ENCODE measurements at regions not wholly inside any gene's neighbourhood (a gene's known extent, or its start where the extent isn't known, plus 50 kb on each side); places are given as distances from the start of the nearest gene placed in this dataset.

GRCh38 chr7:12103948-12104347, 107.1 kb upstream of the TMEM106B start:
- no peak overlapping the region for H4K91ac ChIP-seq (ENCODE audit: low read length)
- H4K8ac ChIP-seq (ENCODE audit: low read length), result no peak overlapping the region
- no peak overlapping the region for H3K14ac ChIP-seq (ENCODE audit: low read length in 2 of 2)
- H2BK5ac ChIP-seq (ENCODE audit: low read depth, low read length, poor library complexity, severe bottlenecking), result no peak overlapping the region
- no peaks in the 10 kb centered on the region for H3K79me1 ChIP-seq (replicated peaks; ENCODE audit: low read length, poor library complexity, severe bottlenecking)
- DNase-seq, result no peak
- no peak overlapping the region for H3K23ac ChIP-seq (ENCODE audit: low read length in 2 of 2)
- H3K9ac ChIP-seq (ENCODE audit: low read length), result no peak overlapping the region
- no peak overlapping the region for H2BK12ac ChIP-seq (ENCODE audit: low read length in 2 of 2)
- no peak overlapping the region for H3K4me2 ChIP-seq (ENCODE audit: low read length, poor library complexity, severe bottlenecking)
- no peak overlapping the region for H2AFZ ChIP-seq (ENCODE audit: low read depth, low read length)
- H2BK120ac ChIP-seq (ENCODE audit: low read depth, low read length), result no peak overlapping the region
- no peak overlapping the region for H3K4ac ChIP-seq (ENCODE audit: low read depth in 1 of 2, low read length in 2 of 2)
- no peak overlapping the region for H2AK5ac ChIP-seq (ENCODE audit: low read length, severe bottlenecking)
- no peaks in the 10 kb centered on the region for H3K4me1 ChIP-seq (ENCODE audit: control insufficient read depth, insufficient read depth, low read depth, low read length)
- no peak overlapping the region for H2BK15ac ChIP-seq (ENCODE audit: low read depth, poor library complexity, severe bottlenecking)
- H3K27me3 ChIP-seq (ENCODE audit: control insufficient read depth in 1 of 2, insufficient read depth in 1 of 2, low read length in 2 of 2), result no peaks in the 10 kb centered on the region
- no peak overlapping the region for H3K4me3 ChIP-seq (ENCODE audit: insufficient read depth in 1 of 2, low read depth in 1 of 2, low read length in 2 of 2)
- H3K9me3 ChIP-seq (ENCODE audit: control insufficient read depth, low read length), result peaks cover 10% of the 10 kb centered on the region
- H3K36me3 ChIP-seq (ENCODE audit: control insufficient read depth in 1 of 2, insufficient read depth in 2 of 2, low read depth in 1 of 2, low read length in 2 of 2), result no peaks in the 10 kb centered on the region
- H3K27ac ChIP-seq (ENCODE audit: low read length, poor library complexity, severe bottlenecking), result no peak overlapping the region
- no peak overlapping the region for H3K18ac ChIP-seq (ENCODE audit: low read depth in 1 of 2, low read length in 2 of 2)

- Histone ChIP-seq H3K18ac (ENCODE audit: low read depth in 1 of 2, low read length in 2 of 2) (no peak overlapping the region), H2BK120ac (ENCODE audit: low read depth, low read length) (no peak overlapping the region), H3K27me3 (ENCODE audit: control insufficient read depth in 1 of 2, insufficient read depth in 1 of 2, low read length in 2 of 2) (peaks cover 0 to 8% of the 10 kb centered on the region in 2 experiments), H2BK15ac (ENCODE audit: low read depth, poor library complexity, severe bottlenecking) (no peak overlapping the region), H3K79me1 (replicated peaks; ENCODE audit: low read length, poor library complexity, severe bottlenecking) (no peaks in the 10 kb centered on the region), H3K27ac (ENCODE audit: low read length, poor library complexity, severe bottlenecking) (no peak overlapping the region), H3K4me1 (ENCODE audit: control insufficient read depth, insufficient read depth, low read depth, low read length) (peaks cover 7% of the 10 kb centered on the region), H4K91ac (ENCODE audit: low read length) (no peak overlapping the region), H3K9me3 (ENCODE audit: control insufficient read depth, low read length) (no peaks in the 10 kb centered on the region), H3K14ac (ENCODE audit: low read length in 2 of 2) (no peak overlapping the region), H2AK5ac (ENCODE audit: low read length, severe bottlenecking) (no peak overlapping the region), H2BK12ac (ENCODE audit: low read length in 2 of 2) (no peak overlapping the region), H3K4me3 (ENCODE audit: insufficient read depth in 1 of 2, low read depth in 1 of 2, low read length in 2 of 2) (no peak overlapping the region), H3K4me2 (ENCODE audit: low read length, poor library complexity, severe bottlenecking) (no peak overlapping the region), H3K36me3 (ENCODE audit: control insufficient read depth in 1 of 2, insufficient read depth in 2 of 2, low read depth in 1 of 2, low read length in 2 of 2) (no peaks in the 10 kb centered on the region), H3K9ac (ENCODE audit: low read length) (no peak overlapping the region), H3K4ac (ENCODE audit: low read depth in 1 of 2, low read length in 2 of 2) (no peak overlapping the region), H3K23ac (ENCODE audit: low read length in 2 of 2) (no peak overlapping the region), H2BK5ac (ENCODE audit: low read depth, low read length, poor library complexity, severe bottlenecking) (no peak overlapping the region), H2AFZ (ENCODE audit: low read depth, low read length) (no peak overlapping the region), H4K8ac (ENCODE audit: low read length) (no peak overlapping the region)
- no peak for DNase-seq
- 100% methylated on average over 1 of the region's 2 CpGs for WGBS
Measured at GRCh38 chr7:12107381-12107780, 103.7 kb upstream of the TMEM106B start.

GRCh38 chr7:12107841-12108254, 103.2 kb upstream of the TMEM106B start:
- Histone ChIP-seq H3K4ac (ENCODE audit: low read depth in 1 of 2, low read length in 2 of 2) (no peak overlapping the region), H3K4me1 (ENCODE audit: control insufficient read depth, insufficient read depth, low read depth, low read length) (peaks cover 7% of the 10 kb centered on the region), H3K79me1 (replicated peaks; ENCODE audit: low read length, poor library complexity, severe bottlenecking) (no peaks in the 10 kb centered on the region), H2BK15ac (ENCODE audit: low read depth, poor library complexity, severe bottlenecking) (no peak overlapping the region), H2BK5ac (ENCODE audit: low read depth, low read length, poor library complexity, severe bottlenecking) (no peak overlapping the region), H2AK5ac (ENCODE audit: low read length, severe bottlenecking) (no peak overlapping the region), H3K4me3 (ENCODE audit: insufficient read depth in 1 of 2, low read depth in 1 of 2, low read length in 2 of 2) (no peak overlapping the region), H3K4me2 (ENCODE audit: low read length, poor library complexity, severe bottlenecking) (no peak overlapping the region), H2BK12ac (ENCODE audit: low read length in 2 of 2) (no peak overlapping the region), H3K9me3 (ENCODE audit: control insufficient read depth, low read length) (no peaks in the 10 kb centered on the region), H3K36me3 (ENCODE audit: control insufficient read depth in 1 of 2, insufficient read depth in 2 of 2, low read depth in 1 of 2, low read length in 2 of 2) (no peaks in the 10 kb centered on the region), H3K14ac (ENCODE audit: low read length in 2 of 2) (no peak overlapping the region), H2AFZ (ENCODE audit: low read depth, low read length) (no peak overlapping the region), H3K9ac (ENCODE audit: low read length) (no peak overlapping the region), H3K18ac (ENCODE audit: low read depth in 1 of 2, low read length in 2 of 2) (no peak overlapping the region), H3K23ac (ENCODE audit: low read length in 2 of 2) (no peak overlapping the region), H4K91ac (ENCODE audit: low read length) (no peak overlapping the region), H3K27me3 (ENCODE audit: control insufficient read depth in 1 of 2, insufficient read depth in 1 of 2, low read length in 2 of 2) (peaks cover 0 to 9% of the 10 kb centered on the region in 2 experiments), H2BK120ac (ENCODE audit: low read depth, low read length) (no peak overlapping the region), H3K27ac (ENCODE audit: low read length, poor library complexity, severe bottlenecking) (no peak overlapping the region), H4K8ac (ENCODE audit: low read length) (no peak overlapping the region)
- DNase-seq, result peak; percentile 6
- WGBS, result no CpG with 5 or more reads among the region's 3 CpGs

GRCh38 chr7:12110425-12110824, 100.7 kb upstream of the TMEM106B start:
- Histone ChIP-seq H3K23ac (ENCODE audit: low read length in 2 of 2) (no peak overlapping the region), H3K27me3 (ENCODE audit: control insufficient read depth in 1 of 2, insufficient read depth in 1 of 2, low read length in 2 of 2) (peaks cover 0 to 9% of the 10 kb centered on the region in 2 experiments), H2BK15ac (ENCODE audit: low read depth, poor library complexity, severe bottlenecking) (no peak overlapping the region), H2BK120ac (ENCODE audit: low read depth, low read length) (no peak overlapping the region), H3K14ac (ENCODE audit: low read length in 2 of 2) (no peak overlapping the region), H2BK5ac (ENCODE audit: low read depth, low read length, poor library complexity, severe bottlenecking) (no peak overlapping the region), H4K8ac (ENCODE audit: low read length) (no peak overlapping the region), H2BK12ac (ENCODE audit: low read length in 2 of 2) (no peak overlapping the region), H3K79me1 (replicated peaks; ENCODE audit: low read length, poor library complexity, severe bottlenecking) (no peaks in the 10 kb centered on the region), H3K4me1 (ENCODE audit: control insufficient read depth, insufficient read depth, low read depth, low read length) (peaks cover 7% of the 10 kb centered on the region), H3K4me3 (ENCODE audit: insufficient read depth in 1 of 2, low read depth in 1 of 2, low read length in 2 of 2) (no peak overlapping the region), H3K4me2 (ENCODE audit: low read length, poor library complexity, severe bottlenecking) (no peak overlapping the region), H2AFZ (ENCODE audit: low read depth, low read length) (no peak overlapping the region), H3K4ac (ENCODE audit: low read depth in 1 of 2, low read length in 2 of 2) (no peak overlapping the region), H3K9ac (ENCODE audit: low read length) (no peak overlapping the region), H3K27ac (ENCODE audit: low read length, poor library complexity, severe bottlenecking) (no peak overlapping the region), H3K36me3 (ENCODE audit: control insufficient read depth in 1 of 2, insufficient read depth in 2 of 2, low read depth in 1 of 2, low read length in 2 of 2) (no peaks in the 10 kb centered on the region), H4K91ac (ENCODE audit: low read length) (no peak overlapping the region), H3K9me3 (ENCODE audit: control insufficient read depth, low read length) (no peaks in the 10 kb centered on the region), H2AK5ac (ENCODE audit: low read length, severe bottlenecking) (no peak overlapping the region), H3K18ac (ENCODE audit: low read depth in 1 of 2, low read length in 2 of 2) (no peak overlapping the region)
- WGBS, result no CpG with 5 or more reads among the region's 3 CpGs
- DNase-seq, result no peak

Data from mesenchymal stem cell (in vitro differentiated cells and primary cell).